HEK293T (cell line): ENCODE measurements at regions not wholly inside any gene's neighbourhood (a gene's known extent, or its start where the extent isn't known, plus 50 kb on each side); places are given as distances from the start of the nearest gene placed in this dataset.

Experiments used
- BHLHE40 ChIP-seq: fragments of 450-650 bp; IDR thresholded peaks from 2 replicates; pipeline ENCODE4 v1.6.1; 2016; ENCODE audit warnings: mild to moderate bottlenecking, moderate library complexity, borderline replicate concordance
- CTBP1 ChIP-seq: fragments of 450-650 bp; IDR thresholded peaks from 2 replicates; pipeline ENCODE4 v1.6.1; 2016; ENCODE audit warnings: borderline replicate concordance
- ELF4 ChIP-seq: fragments of 450-650 bp; IDR thresholded peaks from 2 replicates; pipeline ENCODE4 v1.6.1; 2017; ENCODE audit warnings: antibody characterized with exemption
- FOXA1 ChIP-seq: fragments of 450-650 bp; IDR thresholded peaks from 2 replicates; pipeline ENCODE4 v1.6.1; 2016; ENCODE audit warnings: mild to moderate bottlenecking
- NFRKB ChIP-seq: fragments of 450-650 bp; IDR thresholded peaks from 2 replicates; pipeline ENCODE4 v1.6.1; 2016; ENCODE audit warnings: mild to moderate bottlenecking, moderate library complexity
- SP1 ChIP-seq: fragments of 450-650 bp; IDR thresholded peaks from 2 replicates; pipeline ENCODE4 v1.6.1; 2017
- SUZ12 ChIP-seq: fragments of 450-650 bp; IDR thresholded peaks from 2 replicates; pipeline ENCODE4 v1.6.1; 2016; ENCODE audit warnings: mild to moderate bottlenecking
- ZNF384 ChIP-seq: fragments of 450-650 bp; IDR thresholded peaks from 2 replicates; pipeline ENCODE4 v1.6.1; 2016

GRCh38 chr13:84430446-84430845, 548.2 kb upstream of the SLITRK1 start:
- no peak for TF ChIP-seq NFRKB
- no peak for TF ChIP-seq SUZ12
- no peak for TF ChIP-seq ELF4
- no peak for TF ChIP-seq FOXA1
- TF ChIP-seq CTBP1: no peak
- TF ChIP-seq ZNF384: no peak
- no peak for TF ChIP-seq SP1
- no peak for TF ChIP-seq BHLHE40
